GM18909 (cell line): ENCODE measurements at regions not wholly inside any gene's neighbourhood (a gene's known extent, or its start where the extent isn't known, plus 50 kb on each side); places are given as distances from the start of the nearest gene placed in this dataset.

ENCODE experiments used
- ATAC-seq: cut with Tn5 transposase; IDR thresholded peaks from one replicate; pipeline ENCODE4 v1.9.1; 2021; ENCODE audit warnings: mild to moderate bottlenecking; ENCODE audit not compliant: unreplicated experiment, poor library complexity

GRCh38 chr10:10515479-10516204 lies 502.0 kb upstream of the CELF2 start:
- ATAC-seq: no peak

- no peak for ATAC-seq
Measured at GRCh38 chr10:10516346-10517130, 501.1 kb upstream of the CELF2 start.

GRCh38 chr10:10517866-10518265 lies 499.8 kb upstream of the CELF2 start:
- ATAC-seq: no peak

- ATAC-seq: no peak
Measured at GRCh38 chr10:10519674-10520073, 498.0 kb upstream of the CELF2 start.

GRCh38 chr10:10520491-10521385 lies 496.9 kb upstream of the CELF2 start:
- peak; percentile 90 for ATAC-seq

- no peak for ATAC-seq
Measured at GRCh38 chr10:10526846-10527245, 490.8 kb upstream of the CELF2 start.

- ATAC-seq: no peak
Measured at GRCh38 chr10:10527861-10528562, 489.7 kb upstream of the CELF2 start.

GRCh38 chr10:10528563-10528910 lies 489.1 kb upstream of the CELF2 start:
- ATAC-seq: no peak

GRCh38 chr10:10530313-10530712 lies 487.4 kb upstream of the CELF2 start:
- ATAC-seq: no peak

GRCh38 chr10:10532236-10532635 lies 485.4 kb upstream of the CELF2 start:
- no peak for ATAC-seq

- ATAC-seq: no peak
Measured at GRCh38 chr10:10532826-10533225, 484.8 kb upstream of the CELF2 start.

GRCh38 chr10:10533437-10533836 lies 484.2 kb upstream of the CELF2 start:
- no peak for ATAC-seq

- no peak for ATAC-seq
Measured at GRCh38 chr10:10538326-10538725, 479.3 kb upstream of the CELF2 start.

GRCh38 chr10:10540398-10540797 lies 477.3 kb upstream of the CELF2 start:
- no peak for ATAC-seq

GRCh38 chr10:10542477-10542876 lies 475.2 kb upstream of the CELF2 start:
- ATAC-seq: no peak

GRCh38 chr10:10544890-10545289 lies 472.8 kb upstream of the CELF2 start:
- ATAC-seq: no peak

- no peak for ATAC-seq
Measured at GRCh38 chr10:10545771-10546170, 471.9 kb upstream of the CELF2 start.

GRCh38 chr10:10551596-10552301 lies 465.9 kb upstream of the CELF2 start:
- no peak for ATAC-seq

GRCh38 chr10:10552948-10553347 lies 464.7 kb upstream of the CELF2 start:
- no peak for ATAC-seq
